ENCODE measurements at regions not wholly inside any gene's neighbourhood (a gene's known extent, or its start where the extent isn't known, plus 50 kb on each side); places are given as distances from the start of the nearest gene placed in this dataset.

GRCh38 chr2:21633015-21633414, 509.2 kb downstream of the TDRD15 start:
- Mint-ChIP-seq H3K4me1 (no peaks in the 10 kb centered on the region), H3K36me3 (ENCODE audit: low read depth) (no peaks in the 10 kb centered on the region), H3K27me3 (ENCODE audit: low read depth) (no peaks in the 10 kb centered on the region), H3K4me3 (no peak overlapping the region), H3K9me3 (no peaks in the 10 kb centered on the region), H3K27ac (ENCODE audit: unreplicated experiment) (no peak overlapping the region)
- DNase-seq (ENCODE audit: low read depth, low spot score) = no peak
- no peak for TF ChIP-seq CTCF (conservative IDR thresholded peaks at IDR 0.05)

DNA sequence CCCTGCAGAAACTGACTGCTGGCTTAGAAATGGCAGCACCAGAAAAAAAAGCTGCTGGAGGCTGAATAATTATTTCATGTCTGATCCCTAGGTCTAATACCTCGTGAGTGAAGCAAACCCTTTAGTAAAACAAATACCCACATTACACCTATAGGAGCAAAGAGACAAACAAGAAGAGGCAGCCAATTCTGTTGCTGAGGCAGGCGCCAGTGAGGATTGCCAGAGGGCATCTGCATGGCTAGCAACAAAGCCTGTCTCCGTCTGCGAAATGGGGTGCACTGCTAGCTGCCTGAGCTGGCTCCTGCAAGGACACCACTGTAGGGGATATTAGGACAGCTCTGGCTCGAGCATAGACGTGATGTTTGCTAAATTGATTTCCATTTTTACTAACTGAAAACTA, 509.7 kb downstream of the TDRD15 start:
- Mint-ChIP-seq H3K4me1 (no peaks in the 10 kb centered on the region), H3K4me3 (no peak overlapping the region), H3K27ac (ENCODE audit: unreplicated experiment) (no peak overlapping the region), H3K36me3 (ENCODE audit: low read depth) (no peaks in the 10 kb centered on the region), H3K9me3 (no peaks in the 10 kb centered on the region), H3K27me3 (ENCODE audit: low read depth) (no peaks in the 10 kb centered on the region)
- no peak for DNase-seq (ENCODE audit: low read depth, low spot score)
- TF ChIP-seq CTCF (conservative IDR thresholded peaks at IDR 0.05) = no peak

GRCh38 chr2:21633911-21634310, 510.1 kb downstream of the TDRD15 start:
- H3K4me3 Mint-ChIP-seq = no peak overlapping the region
- H3K9me3 Mint-ChIP-seq = no peaks in the 10 kb centered on the region
- H3K4me1 Mint-ChIP-seq = no peaks in the 10 kb centered on the region
- DNase-seq (ENCODE audit: low read depth, low spot score) = no peak
- TF ChIP-seq CTCF (conservative IDR thresholded peaks at IDR 0.05) = no peak
- no peak overlapping the region for H3K27ac Mint-ChIP-seq (ENCODE audit: unreplicated experiment)
- no peaks in the 10 kb centered on the region for H3K27me3 Mint-ChIP-seq (ENCODE audit: low read depth)
- H3K36me3 Mint-ChIP-seq (ENCODE audit: low read depth) = no peaks in the 10 kb centered on the region

GRCh38 chr2:21640046-21640445, 516.3 kb downstream of the TDRD15 start:
- no peaks in the 10 kb centered on the region for H3K36me3 Mint-ChIP-seq (ENCODE audit: low read depth)
- no peaks in the 10 kb centered on the region for H3K27me3 Mint-ChIP-seq (ENCODE audit: low read depth)
- no peak for TF ChIP-seq CTCF (conservative IDR thresholded peaks at IDR 0.05)
- no peak for DNase-seq (ENCODE audit: low read depth, low spot score)
- H3K4me3 Mint-ChIP-seq = no peak overlapping the region
- H3K9me3 Mint-ChIP-seq = no peaks in the 10 kb centered on the region
- no peak overlapping the region for H3K27ac Mint-ChIP-seq (ENCODE audit: unreplicated experiment)
- H3K4me1 Mint-ChIP-seq = peaks cover 2% of the 10 kb centered on the region

DNA sequence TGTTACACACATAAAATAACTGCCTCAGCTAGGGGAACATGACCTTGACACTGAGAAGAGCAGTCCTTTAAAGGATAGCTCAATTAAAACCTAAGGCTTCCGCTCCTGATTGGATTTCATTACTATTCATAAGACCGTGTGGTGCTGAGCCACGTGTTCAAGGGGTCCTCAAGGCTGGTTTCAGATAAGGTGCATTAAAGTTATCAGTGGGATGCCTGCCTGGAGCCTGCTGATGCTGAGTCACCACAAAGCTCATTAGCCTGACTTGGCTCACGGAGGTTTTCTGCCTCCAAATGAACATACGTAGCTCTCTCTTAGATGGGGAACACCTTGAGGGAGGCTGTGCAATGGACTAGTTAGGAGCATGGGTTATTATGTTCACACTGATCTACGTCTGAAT, 518.9 kb downstream of the TDRD15 start:
- no peak for DNase-seq (ENCODE audit: low read depth, low spot score)
- Mint-ChIP-seq H3K4me3 (no peak overlapping the region), H3K27me3 (ENCODE audit: low read depth) (no peaks in the 10 kb centered on the region), H3K36me3 (ENCODE audit: low read depth) (no peaks in the 10 kb centered on the region), H3K4me1 (peaks cover 10% of the 10 kb centered on the region), H3K9me3 (no peaks in the 10 kb centered on the region), H3K27ac (ENCODE audit: unreplicated experiment) (no peak overlapping the region)
- TF ChIP-seq CTCF (conservative IDR thresholded peaks at IDR 0.05) = no peak

GRCh38 chr2:21643180-21643579, 519.4 kb downstream of the TDRD15 start:
- peaks cover 10% of the 10 kb centered on the region for H3K4me1 Mint-ChIP-seq
- no peak for TF ChIP-seq CTCF (conservative IDR thresholded peaks at IDR 0.05)
- no peak overlapping the region for H3K4me3 Mint-ChIP-seq
- no peaks in the 10 kb centered on the region for H3K9me3 Mint-ChIP-seq
- DNase-seq (ENCODE audit: low read depth, low spot score) = no peak
- H3K27me3 Mint-ChIP-seq (ENCODE audit: low read depth) = no peaks in the 10 kb centered on the region
- H3K36me3 Mint-ChIP-seq (ENCODE audit: low read depth) = no peaks in the 10 kb centered on the region
- no peak overlapping the region for H3K27ac Mint-ChIP-seq (ENCODE audit: unreplicated experiment)

Data from neural crest cell (in vitro differentiated cells).